K562 (cell line): ENCODE measurements at regions not wholly inside any gene's neighbourhood (a gene's known extent, or its start where the extent isn't known, plus 50 kb on each side); places are given as distances from the start of the nearest gene placed in this dataset.

Experiments
- ATAC-seq: fragments of 200-7000 bp; cut with Tn5 transposase; 3 replicates; pipeline ENCODE4 v1.9.1; 2020; ENCODE audit warnings: moderate library complexity
- BruUV-seq: library from RNA; stranded (reverse); fragments of 400-500 nt; replicated peaks from 2 replicates; lab custom pipeline; 2021; lab: Mats Ljungman, UMichigan
- CTCF ChIA-PET: fragments of 300-600 bp; formaldehyde crosslinking; extraction: SDS; loops from one replicate; lab custom pipeline; 2021; ENCODE audit warnings: low intra/inter-chr PET ratio; lab: Yijun Ruan, JAX
- POLR2A ChIA-PET: fragments of 300-600, 350-650 bp; sonication (Branson Sonifier 250); formaldehyde crosslinking; extraction: SDS; loops from one replicate; lab custom pipeline; 2021; ENCODE audit warnings: antibody characterized with exemption, inconsistent platforms; lab: Yijun Ruan, JAX
- DNase-seq, 4 experiments: peaks; one replicate each; pipeline versions ENCODE4 v3.0.0 to v3.0.0-alpha.2; 2011 to 2018; ENCODE audit warnings: low spot score in 3 of 4, mixed read lengths in 3 of 4; ENCODE audit errors: extremely low read depth in 1 of 4
- FAIRE-seq: peaks from 2 replicates; lab custom pipeline; 2011; peaks lifted over from hg19 to GRCh38; lab: Jason Lieb, UNC
- H2AFZ ChIP-seq: 2 replicates; pipeline ENCODE4 v1.6.0; 2011; ENCODE audit warnings: low read depth, low read length, control low read depth, inconsistent platforms
- H3K27ac ChIP-seq: fragments of 200-600 bp; 3 replicates; pipeline ENCODE4 v1.8.0; 2011; ENCODE audit warnings: low read depth, mild to moderate bottlenecking, control low read depth, inconsistent platforms, low read length, moderate library complexity, mixed read lengths; ENCODE audit errors: extremely low read depth
- H3K27me3 ChIP-seq, 2 experiments: fragments of 300-600 bp in 1 of 2; 2 replicates in 1 of 2; 3 replicates in 1 of 2; pipeline versions ENCODE4 v1.6.0 to v1.8.0; 2011; ENCODE audit warnings: inconsistent platforms in 2 of 2, low read length in 2 of 2, mild to moderate bottlenecking in 1 of 2, mixed read lengths in 1 of 2, moderate library complexity in 1 of 2; ENCODE audit not compliant: control insufficient read depth in 2 of 2, insufficient read depth in 2 of 2
- H3K36me3 ChIP-seq: fragments of 300-600 bp; 3 replicates; pipeline ENCODE4 v1.8.0; 2011; ENCODE audit warnings: mild to moderate bottlenecking, low read length, inconsistent platforms; ENCODE audit not compliant: control insufficient read depth, insufficient read depth
- H3K4me1 ChIP-seq, 2 experiments: fragments of 200-600 bp in 1 of 2; replicated peaks in 1 of 2; 2 replicates in 1 of 2; 3 replicates in 1 of 2; pipeline versions ENCODE4 v1.5.1 to v1.8.0; 2011; ENCODE audit warnings: inconsistent platforms in 2 of 2, low read length in 2 of 2, mild to moderate bottlenecking in 1 of 2, mixed read lengths in 1 of 2, moderate library complexity in 1 of 2; ENCODE audit not compliant: control insufficient read depth in 2 of 2, insufficient read depth in 2 of 2
- H3K4me2 ChIP-seq: 2 replicates; pipeline ENCODE4 v1.6.1; 2011; ENCODE audit warnings: low read length, control low read depth, inconsistent platforms, mixed read lengths; ENCODE audit not compliant: insufficient read depth
- H3K4me3 ChIP-seq: fragments of 200-600 bp; sonication (generic), shearing (Covaris generic); 2 replicates; pipeline ENCODE4 v1.5.1; 2016; ENCODE audit warnings: control low read depth, inconsistent platforms
- H3K79me2 ChIP-seq: fragments of 200-600 bp; 3 replicates; pipeline ENCODE4 v1.8.0; 2011; ENCODE audit warnings: low read length, inconsistent platforms; ENCODE audit not compliant: control insufficient read depth, insufficient read depth
- H3K9ac ChIP-seq, 2 experiments: 2 replicates each; pipeline versions ENCODE4 v1.6.0 to v1.6.1; 2011; ENCODE audit warnings: low read depth in 2 of 2, low read length in 2 of 2, control low read depth in 1 of 2, inconsistent platforms in 1 of 2, mild to moderate bottlenecking in 1 of 2, mixed read lengths in 1 of 2; ENCODE audit not compliant: insufficient read depth in 1 of 2
- H3K9me1 ChIP-seq: one replicate; pipeline ENCODE4 v1.6.0; 2011; ENCODE audit warnings: inconsistent platforms, mild to moderate bottlenecking, low read length, moderate library complexity; ENCODE audit not compliant: control insufficient read depth, insufficient read depth
- H3K9me3 ChIP-seq: replicated peaks from 2 replicates; pipeline ENCODE4 v1.5.1; 2011; ENCODE audit warnings: low read depth, low read length, inconsistent platforms; ENCODE audit not compliant: control insufficient read depth, insufficient read depth
- H4K20me1 ChIP-seq: replicated peaks from 2 replicates; pipeline ENCODE4 v1.6.1; 2011; ENCODE audit warnings: low read length, inconsistent platforms, mixed read lengths; ENCODE audit not compliant: control insufficient read depth, insufficient read depth
- ERF ChIP-seq: fragments of 450-650 bp; formaldehyde crosslinking; IDR thresholded peaks from 2 replicates; pipeline ENCODE4 v1.4.0; 2020; ENCODE audit warnings: mild to moderate bottlenecking, mixed read lengths
- GTF2E2 ChIP-seq: fragments of 200-800 bp; sonication (Bioruptor generic); IDR thresholded peaks from 2 replicates; pipeline ENCODE4 v1.6.1; 2016; ENCODE audit warnings: missing genetic modification characterization, missing compliant biosample characterization
- HDAC1 ChIP-seq, 2 experiments: fragments of 450-650 bp; IDR thresholded peaks; 2 replicates each; pipeline ENCODE4 v1.6.1; 2016 to 2017; ENCODE audit warnings: inconsistent platforms in 1 of 2, mild to moderate bottlenecking in 1 of 2, moderate library complexity in 1 of 2
- MLLT1 ChIP-seq, 2 experiments: fragments of 450-650 bp; IDR thresholded peaks; 2 replicates each; pipeline ENCODE4 v1.6.1; 2016
- NR3C1 ChIP-seq: sonication (generic); formaldehyde crosslinking; IDR thresholded peaks from 2 replicates; pipeline ENCODE4 v1.8.1; 2022; ENCODE audit warnings: missing genetic modification reagents
- PHTF2 ChIP-seq: fragments of 250-450 bp; sonication (Bioruptor Pico); IDR thresholded peaks from 2 replicates; pipeline ENCODE4 v1.5.0; 2021; ENCODE audit warnings: mild to moderate bottlenecking
- POLR2AphosphoS2 ChIP-seq: IDR thresholded peaks from 2 replicates; pipeline ENCODE4 v1.6.1; 2012; ENCODE audit warnings: low read length, improper control_type of control experiment
- POLR2B ChIP-seq: fragments of 450-650 bp; IDR thresholded peaks from 2 replicates; pipeline ENCODE4 v1.6.1; 2018; ENCODE audit warnings: low read depth; ENCODE audit not compliant: partially characterized antibody
- SIRT6 ChIP-seq: IDR thresholded peaks from one replicate; pipeline ENCODE4 v1.6.1; 2012; ENCODE audit warnings: low read depth, mild to moderate bottlenecking, control low read depth, inconsistent platforms, low read length, moderate library complexity
- SRSF3 ChIP-seq: fragments of 200-400 bp; formaldehyde crosslinking; IDR thresholded peaks from 2 replicates; pipeline ENCODE4 v1.6.1; 2016; ENCODE audit warnings: mild to moderate bottlenecking, low read length, moderate library complexity; ENCODE audit not compliant: insufficient read depth
- YY1 ChIP-seq, 3 experiments: IDR thresholded peaks; 2 replicates each; pipeline ENCODE4 v1.6.1; 2011; ENCODE audit warnings: low read length in 2 of 3, mild to moderate bottlenecking in 2 of 3, moderate library complexity in 2 of 3, borderline replicate concordance in 1 of 3, control low read depth in 1 of 3, low read depth in 1 of 3; ENCODE audit not compliant: insufficient read depth in 3 of 3, insufficient replicate concordance in 2 of 3, control insufficient read depth in 1 of 3, insufficient read length in 1 of 3; ENCODE audit errors: extremely low read depth in 1 of 3
- ZFP91 ChIP-seq: sonication (generic); formaldehyde crosslinking; IDR thresholded peaks from 2 replicates; pipeline ENCODE4 v1.8.0; 2022; ENCODE audit warnings: mild to moderate bottlenecking, missing genetic modification reagents
- ZNF146 ChIP-seq: IDR thresholded peaks from one replicate; pipeline ENCODE4 v1.6.1; 2018; ENCODE audit warnings: missing compliant biosample characterization; ENCODE audit not compliant: unreplicated experiment
- ZNF165 ChIP-seq: fragments of 250-450 bp; sonication (Bioruptor Pico); IDR thresholded peaks from 2 replicates; pipeline ENCODE4 v1.4.0; 2020; ENCODE audit warnings: borderline replicate concordance
- ZNF277 ChIP-seq: fragments of 250-450 bp; sonication (Bioruptor Pico); IDR thresholded peaks from 2 replicates; pipeline ENCODE4 v1.8.0; 2022; ENCODE audit warnings: inconsistent platforms, mild to moderate bottlenecking, moderate library complexity, borderline replicate concordance
- WGBS: fragments of 100-300 bp; shearing (Covaris generic); methylation state at CpG from one replicate; pipeline ENCODE4 v1.1.6; 2016; ENCODE audit warnings: low coverage, mixed read lengths; ENCODE audit not compliant: insufficient coverage; ENCODE audit errors: missing lambda C conversion rate; 5-methylcytosine and 5-hydroxymethylcytosine counted together
- in situ Hi-C: fragments of 300-500 bp; cut with MboI; formaldehyde crosslinking; loops from 4 replicates; pipeline ENCODE4 v1.15.0; 2018; ENCODE audit warnings: inconsistent platforms, mixed read lengths
- intact Hi-C: fragments of 100-400 bp; cut with micrococcal nuclease; formaldehyde crosslinking; loops from 2 replicates; pipeline ENCODE4 v1.14.2; 2022

GRCh38 chr10:43955978-43956377 is 307.3 kb upstream of the ZNF32 start (continued):
- TF ChIP-seq MLLT1 (IDR thresholded peaks at IDR 0.05) (no peak), POLR2AphosphoS2 (no peak), PHTF2 (CRISPR knock-in tag) (no peak), NR3C1 (no peak)

GRCh38 chr10:43955002-43955596 is 306.4 kb upstream of the ZNF32 start:
- in situ Hi-C loops = no loop called here
- H3K9ac ChIP-seq = no peak overlapping the region
- WGBS = 1% methylated on average over 5 of the region's 5 CpGs
- TF ChIP-seq ZNF146 (CRISPR knock-in tag) = no peak
- TF ChIP-seq YY1 (IDR thresholded peaks at IDR 0.05; ENCODE audit: borderline replicate concordance in 1 of 3, control insufficient read depth in 1 of 3, extremely low read depth in 1 of 3, insufficient read depth in 3 of 3, insufficient read length in 1 of 3, insufficient replicate concordance in 2 of 3, low read depth in 1 of 3, low read length in 2 of 3) = no peak
- TF ChIP-seq ZFP91 (CRISPR knock-in tag) = no peak
- no peak for TF ChIP-seq SIRT6
- TF ChIP-seq ZNF277 (CRISPR knock-in tag) = no peak
- no peak for TF ChIP-seq HDAC1 (IDR thresholded peaks at IDR 0.05)
- no peak for TF ChIP-seq ZNF165
- no peak for TF ChIP-seq POLR2B
- TF ChIP-seq GTF2E2 = no peak
- no peak for TF ChIP-seq ERF (CRISPR knock-in tag)
- TF ChIP-seq SRSF3 = no peak

More at GRCh38 chr10:43955002-43955596, 306.4 kb upstream of the ZNF32 start:
- no peak overlapping the region for H3K27ac ChIP-seq
- no peaks in the 10 kb centered on the region for H3K79me2 ChIP-seq
- H3K4me2 ChIP-seq = no peak overlapping the region
- CTCF ChIA-PET = no interaction called here
- FAIRE-seq (no peak), ATAC-seq (no peak), DNase-seq (no peak)
- H3K4me3 ChIP-seq = no peak overlapping the region
- H3K4me1 ChIP-seq = no peaks in the 10 kb centered on the region
- H3K9me3 ChIP-seq = no peaks in the 10 kb centered on the region
- H3K27me3 ChIP-seq = no peaks in the 10 kb centered on the region; a peak in 1 of 5 replicates
- H3K36me3 ChIP-seq = no peaks in the 10 kb centered on the region
- intact Hi-C loops = no loop called here
- no peak overlapping the region for H2AFZ ChIP-seq
- BruUV-seq = no TSS peak
- POLR2A ChIA-PET = interaction anchor here (0.6 kb wide), 1 partner anchor 17 kb away, joined by 3 read pairs; no protein-coding TSS in a partner anchor
- H4K20me1 ChIP-seq = no peaks in the 10 kb centered on the region
- H3K9me1 ChIP-seq = no peaks in the 10 kb centered on the region
